MV-4-11 (cell line): ENCODE measurements at regions not wholly inside any gene's neighbourhood (a gene's known extent, or its start where the extent isn't known, plus 50 kb on each side); places are given as distances from the start of the nearest gene placed in this dataset.
A peak's percentile ranks its signal among the peaks of the same experiment; 100 is the strongest.
"Not testable (repeated sequence)": the region's sequence is repeated elsewhere in the genome, so short reads cannot be mapped to it uniquely, and the experiment has no call there.

ENCODE experiments used
- DNase-seq: peaks from one replicate; lab custom pipeline; 2025; lab: John Stamatoyannopoulos, UW

GRCh38 chr13:74574964-74575728, 440.9 kb upstream of the KLF12 start:
- no peak for DNase-seq

GRCh38 chr13:74573654-74574053, 439.4 kb upstream of the KLF12 start:
- DNase-seq, result no peak

DNA sequence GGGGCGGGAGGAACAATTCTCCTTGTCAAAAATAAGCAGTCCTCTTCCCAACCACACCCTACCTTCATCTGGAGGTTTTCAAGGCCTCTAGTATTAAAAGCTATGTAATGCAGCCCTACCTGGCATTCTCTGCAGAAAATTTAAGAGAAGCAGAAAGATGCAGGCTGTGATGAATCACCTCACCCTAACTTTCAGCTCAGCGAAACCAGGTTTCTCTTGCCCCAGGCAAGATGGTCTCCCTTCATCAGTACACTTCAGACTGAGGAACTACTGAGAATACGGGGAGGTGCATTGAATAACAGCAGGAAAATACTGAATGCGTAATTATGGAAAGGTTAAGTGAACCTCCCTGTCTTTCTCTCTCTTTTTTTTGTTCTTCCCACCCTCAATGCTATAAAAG, 437.6 kb upstream of the KLF12 start:
- no peak for DNase-seq

- no peak for DNase-seq
These were observed 436.6 kb upstream of the KLF12 start for GRCh38 chr13:74570834-74571233.

- DNase-seq, result no peak
These were observed 435.8 kb upstream of the KLF12 start for GRCh38 chr13:74570046-74570445.

GRCh38 chr13:74569251-74569650, 435.0 kb upstream of the KLF12 start:
- no peak for DNase-seq

GRCh38 chr13:74567485-74567884, 433.3 kb upstream of the KLF12 start:
- no peak for DNase-seq

DNA sequence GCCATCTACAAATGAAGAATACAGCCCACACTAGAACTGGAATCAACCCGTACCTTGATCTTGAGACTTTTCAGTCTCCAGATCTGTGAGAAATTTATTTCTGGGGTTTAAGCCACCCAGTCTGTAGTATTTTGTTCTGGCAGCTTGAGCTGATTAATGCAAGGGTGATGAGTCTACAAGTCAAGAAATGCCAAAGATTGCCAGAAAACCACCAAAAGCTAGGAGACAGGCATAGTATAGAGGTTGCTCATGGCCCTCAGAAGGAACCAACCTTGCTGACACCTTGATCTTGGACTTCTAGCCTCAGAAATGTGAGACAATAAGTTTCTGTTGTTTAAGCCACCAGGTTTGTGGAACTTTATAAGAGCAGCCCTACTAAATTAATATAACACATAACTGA, 428.2 kb upstream of the KLF12 start:
- no peak for DNase-seq

DNA sequence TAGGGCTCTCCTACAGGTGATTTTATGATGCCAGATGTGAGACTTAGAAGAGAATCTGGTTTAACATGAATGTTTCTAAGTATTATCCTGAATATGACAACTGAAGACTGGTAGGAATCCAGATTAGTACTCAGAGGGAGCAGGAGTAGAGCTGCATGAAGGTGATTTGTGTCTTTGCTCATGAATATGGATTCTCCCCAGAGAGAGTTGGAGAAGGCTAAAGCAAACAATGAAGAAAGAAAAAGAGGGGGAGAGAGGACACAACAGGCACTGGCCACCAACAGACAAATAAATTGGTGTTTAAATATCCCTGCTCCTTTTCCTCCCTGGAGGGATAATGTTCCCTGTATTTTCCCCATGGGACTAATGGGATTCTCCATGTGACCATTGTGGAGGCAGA, 427.0 kb upstream of the KLF12 start:
- DNase-seq, result no peak

DNA sequence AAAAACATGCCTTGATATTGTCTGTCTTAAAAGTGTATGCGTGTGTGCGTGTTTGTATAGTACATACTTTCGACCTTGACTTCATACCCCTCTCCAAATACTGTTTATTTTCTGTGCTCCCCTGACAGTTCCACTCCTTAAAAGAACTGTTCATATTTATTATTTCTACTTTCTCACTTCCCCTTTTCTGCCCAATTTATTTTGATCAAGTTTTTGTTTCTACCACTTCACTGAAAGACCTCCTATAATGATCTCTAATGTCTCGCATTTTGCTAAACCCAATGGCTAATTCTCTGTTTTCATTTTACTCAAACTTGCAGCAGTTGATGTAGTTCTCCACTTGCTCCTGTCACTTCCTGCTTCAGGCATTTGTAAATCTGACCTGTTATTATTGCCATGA, 426.1 kb upstream of the KLF12 start:
- peak; percentile 33 for DNase-seq

- no peak for DNase-seq
These were observed 423.7 kb upstream of the KLF12 start for GRCh38 chr13:74557870-74558269.

DNA sequence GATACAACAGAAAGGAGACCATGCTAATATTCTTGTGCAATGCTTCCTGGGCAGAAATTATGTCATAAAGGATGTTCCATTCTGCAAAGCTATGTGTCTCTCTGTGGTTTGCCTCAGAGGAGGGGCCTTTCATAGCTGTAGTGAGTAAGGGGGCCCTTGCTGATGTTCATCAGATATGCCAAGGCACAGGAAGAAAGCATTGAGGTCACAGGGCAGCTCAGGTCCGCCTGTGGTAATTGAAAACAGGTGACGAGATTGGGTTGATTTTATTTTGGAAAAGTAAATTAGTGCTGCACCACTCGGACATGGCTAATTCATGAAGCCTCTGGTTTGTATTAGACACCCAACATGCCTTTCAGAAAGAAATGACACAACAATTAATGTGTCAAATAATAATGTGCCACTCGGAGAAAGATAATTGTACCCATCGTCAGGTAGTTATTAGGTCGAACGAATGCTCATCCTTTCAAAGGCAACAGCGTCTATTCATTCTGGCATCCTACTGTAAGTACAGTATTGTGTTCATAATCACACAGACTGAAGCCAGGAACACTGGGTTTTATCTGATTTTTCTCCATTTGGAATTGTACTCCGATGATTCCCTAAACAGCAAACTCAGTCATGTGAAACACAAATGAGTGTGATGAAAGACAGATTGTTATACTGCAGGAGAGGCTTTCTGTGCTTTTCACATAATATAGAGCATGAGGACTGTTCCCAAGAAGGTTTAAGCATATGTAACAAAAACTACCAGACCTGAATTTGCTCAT, 421.6 kb upstream of the KLF12 start:
- DNase-seq, result peak; percentile 62

- DNase-seq, result peak; percentile 62
These were observed 421.0 kb upstream of the KLF12 start for GRCh38 chr13:74555276-74555625.

- no peak for DNase-seq
These were observed 420.5 kb upstream of the KLF12 start for GRCh38 chr13:74554569-74555275.

DNA sequence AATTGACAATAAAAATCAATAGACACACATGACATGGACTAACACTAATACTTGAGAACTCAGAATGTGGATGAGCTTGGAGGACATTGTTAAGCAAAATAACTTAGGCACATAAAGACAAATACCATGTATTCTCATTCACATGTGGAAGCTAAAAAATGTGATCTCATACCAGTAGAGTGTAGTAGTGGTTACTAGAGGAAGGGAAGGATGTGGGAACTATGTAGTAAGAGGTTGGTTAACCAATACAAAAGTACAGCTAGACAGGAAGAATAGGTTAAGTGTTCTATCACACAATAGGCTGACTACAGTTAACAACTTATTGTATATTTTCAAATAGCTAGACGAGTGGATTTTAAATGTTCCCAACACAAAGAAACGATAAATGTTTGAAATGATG, 415.8 kb upstream of the KLF12 start:
- peak; percentile 89 for DNase-seq

- not testable (repeated sequence) for DNase-seq
These were observed 402.4 kb upstream of the KLF12 start for GRCh38 chr13:74536649-74537048.

- no peak for DNase-seq
These were observed 399.0 kb upstream of the KLF12 start for GRCh38 chr13:74533226-74533625.

GRCh38 chr13:74530011-74530410, 395.8 kb upstream of the KLF12 start:
- DNase-seq, result no peak

GRCh38 chr13:74528734-74529513, 394.7 kb upstream of the KLF12 start:
- DNase-seq, result no peak

- no peak for DNase-seq
These were observed 388.9 kb upstream of the KLF12 start for GRCh38 chr13:74523057-74523456.

DNA sequence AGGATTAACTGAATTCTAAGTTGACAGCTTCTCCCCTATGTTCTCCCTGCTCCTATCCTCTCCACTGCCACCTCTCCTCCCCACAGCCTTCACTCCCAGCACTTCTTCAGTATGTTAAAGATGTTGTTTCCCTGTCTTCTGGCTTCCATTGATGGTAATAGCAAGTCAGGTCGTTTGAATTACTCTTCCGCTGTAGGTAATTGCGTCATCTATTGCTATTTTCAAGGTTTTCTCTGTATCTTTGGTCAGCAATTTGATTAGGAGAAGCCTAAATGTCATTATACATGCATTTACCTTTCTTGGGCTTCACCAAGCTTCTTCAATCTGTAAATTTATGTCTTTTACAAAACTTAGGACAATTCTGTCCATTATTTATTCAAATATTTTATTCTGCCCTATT, 377.3 kb upstream of the KLF12 start:
- DNase-seq, result no peak

GRCh38 chr13:74487091-74487722, 353.0 kb upstream of the KLF12 start:
- no peak for DNase-seq
